Left ventricle myocardium inferior (tissue), 1 donor: ENCODE measurements at regions not wholly inside any gene's neighbourhood (a gene's known extent, or its start where the extent isn't known, plus 50 kb on each side); places are given as distances from the start of the nearest gene placed in this dataset.

ENCODE experiments used
- DNase-seq: peaks from one replicate; pipeline ENCODE4 v3.0.0-alpha.2; 2020
- H3K27ac ChIP-seq: fragments of 200-600 bp; replicated peaks from 2 replicates; pipeline ENCODE4 v1.8.0; 2021
- H3K27me3 ChIP-seq: fragments of 200-600 bp; 2 replicates; pipeline ENCODE4 v1.8.0; 2021; ENCODE audit warnings: low read depth
- H3K36me3 ChIP-seq: fragments of 200-600 bp; 2 replicates; pipeline ENCODE4 v1.8.0; 2021
- H3K4me1 ChIP-seq: fragments of 200-600 bp; 2 replicates; pipeline ENCODE4 v1.8.0; 2021
- H3K4me3 ChIP-seq: fragments of 200-600 bp; 2 replicates; pipeline ENCODE4 v1.8.0; 2021; ENCODE audit warnings: mild to moderate bottlenecking, moderate library complexity
- H3K9me3 ChIP-seq: fragments of 200-600 bp; replicated peaks from 2 replicates; pipeline ENCODE4 v1.8.0; 2021
- CTCF ChIP-seq: fragments of 200-600 bp; IDR thresholded peaks from 2 replicates; pipeline ENCODE4 v1.8.0; 2021; ENCODE audit warnings: antibody characterized with exemption, mild to moderate bottlenecking, borderline replicate concordance
- intact Hi-C: fragments of 100-400 bp; cut with micrococcal nuclease; formaldehyde crosslinking; loops from one replicate; pipeline ENCODE4 v1.11.0; 2022
- donor health status: DM: no; HTN: yes; CAD: no; lungs with severe emphysema.

- Histone ChIP-seq H3K4me3 (no peak overlapping the region), H3K27ac (no peak overlapping the region), H3K4me1 (peaks cover 10% of the 10 kb centered on the region), H3K9me3 (no peaks in the 10 kb centered on the region), H3K27me3 (peaks cover 4% of the 10 kb centered on the region), H3K36me3 (no peaks in the 10 kb centered on the region)
- intact Hi-C loops, result no loop called here
- no peak for TF ChIP-seq CTCF
- no peak for DNase-seq
Observed at GRCh38 chr3:137204409-137204808, 246.6 kb downstream of the IL20RB start.

DNA sequence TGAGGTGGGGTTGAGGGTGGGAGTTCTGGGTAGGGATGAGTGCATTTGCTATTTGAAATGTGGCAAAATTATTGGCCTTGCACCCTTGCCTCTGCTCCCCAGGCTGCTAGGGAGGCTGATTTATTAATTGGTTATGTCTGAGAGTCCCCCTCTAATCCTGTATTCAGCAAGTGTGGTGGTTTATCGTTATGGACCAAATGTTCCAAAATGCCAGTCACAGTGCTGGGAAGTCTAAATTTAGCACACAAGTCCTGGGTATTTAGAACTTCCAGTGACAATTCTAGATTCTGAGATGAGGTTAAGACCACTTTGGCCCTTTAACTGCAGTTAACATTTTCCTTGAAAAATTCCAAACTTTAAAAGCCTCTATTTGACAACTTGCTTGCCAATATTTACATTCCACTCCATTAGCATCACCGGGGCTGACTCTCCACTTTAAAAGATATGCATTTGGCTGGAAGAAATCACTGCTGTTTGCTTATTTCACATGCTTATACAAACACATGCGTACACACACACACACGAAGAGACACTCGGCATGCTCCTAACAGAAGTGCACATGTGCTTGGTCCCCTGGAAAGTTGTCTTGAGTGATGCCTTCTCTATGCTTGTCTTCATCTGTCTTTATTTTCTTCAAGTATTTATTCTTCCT, 247.7 kb downstream of the IL20RB start:
- Histone ChIP-seq H3K4me3 (no peak overlapping the region), H3K27me3 (peaks cover 8% of the 10 kb centered on the region), H3K27ac (no peak overlapping the region), H3K36me3 (no peaks in the 10 kb centered on the region), H3K9me3 (no peaks in the 10 kb centered on the region), H3K4me1 (peaks cover 10% of the 10 kb centered on the region)
- no peak for TF ChIP-seq CTCF
- no peak for DNase-seq
- intact Hi-C loops, result no loop called here

DNA sequence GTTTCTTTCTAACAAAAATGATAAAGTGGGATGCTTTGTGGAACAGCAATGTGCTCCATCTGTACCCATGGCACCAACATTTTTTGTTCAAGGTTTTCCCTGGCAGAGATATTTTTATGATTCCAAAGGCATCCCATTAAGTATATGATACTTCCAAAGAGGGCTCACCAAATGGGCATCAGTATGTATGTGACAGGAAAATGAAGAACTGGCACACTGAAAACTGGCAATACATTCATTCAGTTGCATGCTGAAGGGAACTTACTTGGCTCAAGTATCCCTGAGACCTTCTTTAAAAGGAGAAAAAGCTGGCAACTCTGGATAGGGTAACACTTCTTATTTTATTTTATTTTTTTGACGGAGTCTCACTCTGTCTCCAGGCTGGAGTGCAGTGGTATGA, 249.8 kb downstream of the IL20RB start:
- Histone ChIP-seq H3K36me3 (no peaks in the 10 kb centered on the region), H3K4me3 (no peak overlapping the region), H3K9me3 (no peaks in the 10 kb centered on the region), H3K27me3 (peaks cover 16% of the 10 kb centered on the region), H3K27ac (no peak overlapping the region), H3K4me1 (peaks cover 10% of the 10 kb centered on the region)
- no peak for DNase-seq
- intact Hi-C loops, result no loop called here
- TF ChIP-seq CTCF, result no peak

DNA sequence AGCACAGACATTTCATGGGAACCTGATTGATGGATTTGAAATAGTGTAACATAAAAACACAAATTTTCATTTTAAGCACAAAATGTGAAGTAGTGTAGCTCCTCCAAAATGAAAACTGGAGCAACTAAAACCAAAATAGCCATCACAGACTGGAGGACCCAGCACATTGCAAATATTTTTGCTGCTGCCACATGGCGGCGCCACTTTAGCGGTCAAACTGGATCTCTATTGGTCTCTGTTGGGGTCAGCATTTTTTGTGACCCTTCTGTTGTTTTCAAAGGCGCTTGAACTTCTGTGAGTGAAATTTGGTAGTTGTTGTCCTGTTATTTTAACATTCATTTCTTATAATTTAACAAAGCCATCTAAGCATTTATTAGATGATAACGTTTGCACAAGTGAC, 259.9 kb downstream of the IL20RB start:
- H3K4me1 ChIP-seq, result no peaks in the 10 kb centered on the region
- no peak overlapping the region for H3K4me3 ChIP-seq
- no peaks in the 10 kb centered on the region for H3K27me3 ChIP-seq
- intact Hi-C loops, result no loop called here
- TF ChIP-seq CTCF, result peak; percentile 26
- no peaks in the 10 kb centered on the region for H3K36me3 ChIP-seq
- no peak overlapping the region for H3K27ac ChIP-seq
- no peak for DNase-seq
- H3K9me3 ChIP-seq, result peaks cover 13% of the 10 kb centered on the region

DNA sequence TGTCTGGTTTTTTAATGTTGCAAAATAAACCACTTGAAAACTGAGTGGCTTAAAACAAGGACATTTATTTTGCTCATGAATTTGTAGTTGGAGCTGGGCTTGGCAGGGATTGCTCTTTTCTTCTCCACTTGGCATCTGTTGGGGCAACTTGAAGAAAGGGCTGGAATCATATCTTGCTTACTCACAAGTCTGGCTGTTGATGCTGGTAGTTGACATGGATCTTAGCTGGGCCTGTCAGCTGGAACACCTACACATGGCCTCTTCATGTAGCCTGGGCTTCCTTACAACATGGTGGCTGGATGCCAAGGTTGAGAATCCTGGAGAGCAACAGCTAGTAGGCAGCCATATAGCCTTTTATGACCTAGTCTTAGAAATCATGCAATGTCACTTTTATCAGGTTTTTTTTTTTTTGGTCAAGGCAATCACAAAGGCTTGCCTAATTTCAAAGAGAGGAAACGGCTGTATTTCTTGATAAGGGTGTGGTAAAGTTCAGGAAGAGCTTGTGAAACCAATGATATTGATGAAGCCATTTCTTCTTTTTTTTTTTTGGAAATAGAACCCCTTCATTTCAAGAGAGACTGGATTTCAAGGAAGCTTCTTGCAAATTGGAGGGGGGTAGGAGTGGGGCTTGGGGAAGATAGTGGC, 262.1 kb downstream of the IL20RB start:
- no peaks in the 10 kb centered on the region for H3K27me3 ChIP-seq

More for the DNA sequence above, 262.1 kb downstream of the IL20RB start:
- Histone ChIP-seq H3K9me3 (peaks cover 13% of the 10 kb centered on the region), H3K4me3 (no peak overlapping the region), H3K4me1 (no peaks in the 10 kb centered on the region), H3K36me3 (no peaks in the 10 kb centered on the region), H3K27ac (no peak overlapping the region)
- intact Hi-C loops, result no loop called here
- no peak for TF ChIP-seq CTCF
- no peak for DNase-seq
